ENCODE measurements at regions not wholly inside any gene's neighbourhood (a gene's known extent, or its start where the extent isn't known, plus 50 kb on each side); places are given as distances from the start of the nearest gene placed in this dataset.

DNA sequence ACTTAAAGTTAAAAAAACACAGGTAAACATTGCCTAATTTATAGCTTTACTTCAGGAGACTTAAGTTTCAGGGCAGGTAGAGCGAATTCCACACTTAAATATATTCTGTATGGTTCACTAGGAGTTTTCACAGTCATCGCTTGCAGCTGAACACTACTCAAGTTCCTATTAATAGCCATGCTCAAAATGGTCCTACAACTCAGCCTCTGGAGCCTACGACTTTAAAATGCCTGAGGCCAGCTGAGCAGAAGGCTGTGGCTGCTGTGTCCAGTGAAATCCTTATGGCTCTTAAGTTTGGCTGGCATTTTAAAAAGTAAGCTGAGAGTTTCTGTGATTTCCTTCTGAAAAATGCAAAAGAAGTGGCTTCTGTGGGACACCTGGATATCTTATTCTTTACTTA, 105.4 kb upstream of the GLI3 start:
- in situ Hi-C loops (cut with HindIII; ENCODE audit: low pct_unique_long_range_greater_than_20kb, low sequenced_read_pairs) (no loop called here), intact Hi-C loops (cut with micrococcal nuclease; ENCODE audit: unreplicated experiment) (no loop called here)
- BruUV-seq (replicated peaks), result no TSS peak
- POLR2A ChIA-PET, result no interaction called here
- TF ChIP-seq, protein P1, sequence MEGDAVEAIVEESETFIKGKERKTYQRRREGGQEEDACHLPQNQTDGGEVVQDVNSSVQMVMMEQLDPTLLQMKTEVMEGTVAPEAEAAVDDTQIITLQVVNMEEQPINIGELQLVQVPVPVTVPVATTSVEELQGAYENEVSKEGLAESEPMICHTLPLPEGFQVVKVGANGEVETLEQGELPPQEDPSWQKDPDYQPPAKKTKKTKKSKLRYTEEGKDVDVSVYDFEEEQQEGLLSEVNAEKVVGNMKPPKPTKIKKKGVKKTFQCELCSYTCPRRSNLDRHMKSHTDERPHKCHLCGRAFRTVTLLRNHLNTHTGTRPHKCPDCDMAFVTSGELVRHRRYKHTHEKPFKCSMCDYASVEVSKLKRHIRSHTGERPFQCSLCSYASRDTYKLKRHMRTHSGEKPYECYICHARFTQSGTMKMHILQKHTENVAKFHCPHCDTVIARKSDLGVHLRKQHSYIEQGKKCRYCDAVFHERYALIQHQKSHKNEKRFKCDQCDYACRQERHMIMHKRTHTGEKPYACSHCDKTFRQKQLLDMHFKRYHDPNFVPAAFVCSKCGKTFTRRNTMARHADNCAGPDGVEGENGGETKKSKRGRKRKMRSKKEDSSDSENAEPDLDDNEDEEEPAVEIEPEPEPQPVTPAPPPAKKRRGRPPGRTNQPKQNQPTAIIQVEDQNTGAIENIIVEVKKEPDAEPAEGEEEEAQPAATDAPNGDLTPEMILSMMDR (IDR thresholded peaks at IDR 0.05), result no peak
- no peak for TF ChIP-seq TCF7L2 (IDR thresholded peaks at IDR 0.05; ENCODE audit: low read depth, low read length)
- no peak for TF ChIP-seq POLR2AphosphoS5 (IDR thresholded peaks at IDR 0.05; ENCODE audit: low read depth, low read length)
- no peak for TF ChIP-seq SIN3A (IDR thresholded peaks at IDR 0.05; ENCODE audit: borderline replicate concordance, insufficient read depth, low read depth, low read length)
- TF ChIP-seq, protein P2, sequence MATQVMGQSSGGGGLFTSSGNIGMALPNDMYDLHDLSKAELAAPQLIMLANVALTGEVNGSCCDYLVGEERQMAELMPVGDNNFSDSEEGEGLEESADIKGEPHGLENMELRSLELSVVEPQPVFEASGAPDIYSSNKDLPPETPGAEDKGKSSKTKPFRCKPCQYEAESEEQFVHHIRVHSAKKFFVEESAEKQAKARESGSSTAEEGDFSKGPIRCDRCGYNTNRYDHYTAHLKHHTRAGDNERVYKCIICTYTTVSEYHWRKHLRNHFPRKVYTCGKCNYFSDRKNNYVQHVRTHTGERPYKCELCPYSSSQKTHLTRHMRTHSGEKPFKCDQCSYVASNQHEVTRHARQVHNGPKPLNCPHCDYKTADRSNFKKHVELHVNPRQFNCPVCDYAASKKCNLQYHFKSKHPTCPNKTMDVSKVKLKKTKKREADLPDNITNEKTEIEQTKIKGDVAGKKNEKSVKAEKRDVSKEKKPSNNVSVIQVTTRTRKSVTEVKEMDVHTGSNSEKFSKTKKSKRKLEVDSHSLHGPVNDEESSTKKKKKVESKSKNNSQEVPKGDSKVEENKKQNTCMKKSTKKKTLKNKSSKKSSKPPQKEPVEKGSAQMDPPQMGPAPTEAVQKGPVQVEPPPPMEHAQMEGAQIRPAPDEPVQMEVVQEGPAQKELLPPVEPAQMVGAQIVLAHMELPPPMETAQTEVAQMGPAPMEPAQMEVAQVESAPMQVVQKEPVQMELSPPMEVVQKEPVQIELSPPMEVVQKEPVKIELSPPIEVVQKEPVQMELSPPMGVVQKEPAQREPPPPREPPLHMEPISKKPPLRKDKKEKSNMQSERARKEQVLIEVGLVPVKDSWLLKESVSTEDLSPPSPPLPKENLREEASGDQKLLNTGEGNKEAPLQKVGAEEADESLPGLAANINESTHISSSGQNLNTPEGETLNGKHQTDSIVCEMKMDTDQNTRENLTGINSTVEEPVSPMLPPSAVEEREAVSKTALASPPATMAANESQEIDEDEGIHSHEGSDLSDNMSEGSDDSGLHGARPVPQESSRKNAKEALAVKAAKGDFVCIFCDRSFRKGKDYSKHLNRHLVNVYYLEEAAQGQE (IDR thresholded peaks at IDR 0.05; ENCODE audit: insufficient read depth in 1 of 2, low read depth in 2 of 2, low read length in 1 of 2), result no peak
- Histone ChIP-seq H3K27me3 (ENCODE audit: control insufficient read depth, insufficient read depth, low read length) (no peaks in the 10 kb centered on the region), H3K9me3 (ENCODE audit: control insufficient read depth, insufficient read depth, low read depth, low read length) (no peaks in the 10 kb centered on the region), H3K36me3 (ENCODE audit: control insufficient read depth, insufficient read depth, low read length) (no peaks in the 10 kb centered on the region), H3K4me3 (ENCODE audit: low read depth in 2 of 2, low read length in 2 of 2) (no peak overlapping the region), H3K27ac (ENCODE audit: low read length) (no peak overlapping the region), H3K4me1 (ENCODE audit: control insufficient read depth, insufficient read depth, low read length) (no peaks in the 10 kb centered on the region)
- CTCF ChIA-PET, result no interaction called here
- ATAC-seq (no peak), DNase-seq (ENCODE audit: low read depth, low spot score) (no peak)

DNA sequence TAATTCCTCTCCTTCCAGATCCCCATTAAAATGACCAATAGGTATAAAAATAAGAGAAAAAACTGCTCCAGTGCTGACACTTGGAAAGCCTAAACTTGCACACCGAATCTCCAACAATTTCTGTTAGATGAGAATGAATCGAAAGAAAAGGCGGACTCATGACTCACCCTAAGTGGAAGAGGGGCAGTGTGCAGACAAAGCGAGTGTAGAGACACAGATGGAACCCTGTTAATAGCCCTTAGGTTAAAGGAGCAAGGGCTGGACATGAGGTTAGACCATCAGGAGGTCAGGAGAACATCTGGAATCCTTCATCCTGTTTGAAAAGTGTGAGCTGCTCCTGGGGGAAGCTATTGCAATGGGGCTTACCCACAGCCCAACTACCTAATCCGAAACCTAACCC, 103.4 kb upstream of the GLI3 start:
- no peaks in the 10 kb centered on the region for H3K4me1 ChIP-seq (ENCODE audit: control insufficient read depth, insufficient read depth, low read length)
- no peaks in the 10 kb centered on the region for H3K36me3 ChIP-seq (ENCODE audit: control insufficient read depth, insufficient read depth, low read length)
- DNase-seq (ENCODE audit: low read depth, low spot score) (no peak), ATAC-seq (no peak)
- no TSS peak for BruUV-seq (replicated peaks)
- H3K4me3 ChIP-seq (ENCODE audit: low read depth in 2 of 2, low read length in 2 of 2), result no peak overlapping the region
- no peaks in the 10 kb centered on the region for H3K9me3 ChIP-seq (ENCODE audit: control insufficient read depth, insufficient read depth, low read depth, low read length)
- intact Hi-C loops (cut with micrococcal nuclease; ENCODE audit: unreplicated experiment), result no loop called here
- CTCF ChIA-PET, result interaction anchor here (0.6 kb wide), 1 partner anchor 197 kb away, joined by 9 read pairs; no protein-coding TSS in a partner anchor
- POLR2A ChIA-PET, result no interaction called here
- in situ Hi-C loops (cut with HindIII; ENCODE audit: low pct_unique_long_range_greater_than_20kb, low sequenced_read_pairs), result no loop called here
- TF ChIP-seq, protein P1 (IDR thresholded peaks at IDR 0.05), result no peak
- TF ChIP-seq, protein P2 (IDR thresholded peaks at IDR 0.05; ENCODE audit: insufficient read depth in 1 of 2, low read depth in 2 of 2, low read length in 1 of 2), result no peak
- no peak for TF ChIP-seq SIN3A (IDR thresholded peaks at IDR 0.05; ENCODE audit: borderline replicate concordance, insufficient read depth, low read depth, low read length)
- no peak for TF ChIP-seq POLR2AphosphoS5 (IDR thresholded peaks at IDR 0.05; ENCODE audit: low read depth, low read length)
- TF ChIP-seq TCF7L2 (IDR thresholded peaks at IDR 0.05; ENCODE audit: low read depth, low read length), result no peak
- no peak overlapping the region for H3K27ac ChIP-seq (ENCODE audit: low read length)
- H3K27me3 ChIP-seq (ENCODE audit: control insufficient read depth, insufficient read depth, low read length), result no peaks in the 10 kb centered on the region
